ENCODE measurements at regions not wholly inside any gene's neighbourhood (a gene's known extent, or its start where the extent isn't known, plus 50 kb on each side); places are given as distances from the start of the nearest gene placed in this dataset.

DNA sequence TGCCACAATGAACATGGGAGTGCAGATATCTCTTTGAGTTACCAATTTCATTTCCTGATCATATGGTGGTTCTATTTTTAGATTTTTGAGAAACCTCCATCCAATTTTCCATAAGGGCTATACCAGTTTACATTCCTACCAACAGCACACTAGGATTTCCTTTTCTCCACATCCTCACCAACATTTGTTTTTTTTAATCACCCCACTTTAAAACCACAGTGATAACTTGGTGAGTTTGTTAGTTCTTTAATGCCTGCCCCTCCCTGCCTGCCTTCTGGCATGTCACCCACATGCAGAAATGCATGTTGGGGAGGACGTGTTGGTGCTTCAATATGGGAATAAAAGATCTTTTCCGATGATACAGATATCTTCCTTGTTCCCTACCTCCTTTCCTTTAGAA lies 167.9 kb downstream of the CAND1 start:
- TF ChIP-seq, protein P1, sequence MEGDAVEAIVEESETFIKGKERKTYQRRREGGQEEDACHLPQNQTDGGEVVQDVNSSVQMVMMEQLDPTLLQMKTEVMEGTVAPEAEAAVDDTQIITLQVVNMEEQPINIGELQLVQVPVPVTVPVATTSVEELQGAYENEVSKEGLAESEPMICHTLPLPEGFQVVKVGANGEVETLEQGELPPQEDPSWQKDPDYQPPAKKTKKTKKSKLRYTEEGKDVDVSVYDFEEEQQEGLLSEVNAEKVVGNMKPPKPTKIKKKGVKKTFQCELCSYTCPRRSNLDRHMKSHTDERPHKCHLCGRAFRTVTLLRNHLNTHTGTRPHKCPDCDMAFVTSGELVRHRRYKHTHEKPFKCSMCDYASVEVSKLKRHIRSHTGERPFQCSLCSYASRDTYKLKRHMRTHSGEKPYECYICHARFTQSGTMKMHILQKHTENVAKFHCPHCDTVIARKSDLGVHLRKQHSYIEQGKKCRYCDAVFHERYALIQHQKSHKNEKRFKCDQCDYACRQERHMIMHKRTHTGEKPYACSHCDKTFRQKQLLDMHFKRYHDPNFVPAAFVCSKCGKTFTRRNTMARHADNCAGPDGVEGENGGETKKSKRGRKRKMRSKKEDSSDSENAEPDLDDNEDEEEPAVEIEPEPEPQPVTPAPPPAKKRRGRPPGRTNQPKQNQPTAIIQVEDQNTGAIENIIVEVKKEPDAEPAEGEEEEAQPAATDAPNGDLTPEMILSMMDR (conservative IDR thresholded peaks at IDR 0.05), result no peak
- TF ChIP-seq EZH2 (IDR thresholded peaks at IDR 0.05; ENCODE audit: low read depth), result no peak
- H3K27me3 ChIP-seq (ENCODE audit: insufficient read depth, low read depth), result no peaks in the 10 kb centered on the region

DNA sequence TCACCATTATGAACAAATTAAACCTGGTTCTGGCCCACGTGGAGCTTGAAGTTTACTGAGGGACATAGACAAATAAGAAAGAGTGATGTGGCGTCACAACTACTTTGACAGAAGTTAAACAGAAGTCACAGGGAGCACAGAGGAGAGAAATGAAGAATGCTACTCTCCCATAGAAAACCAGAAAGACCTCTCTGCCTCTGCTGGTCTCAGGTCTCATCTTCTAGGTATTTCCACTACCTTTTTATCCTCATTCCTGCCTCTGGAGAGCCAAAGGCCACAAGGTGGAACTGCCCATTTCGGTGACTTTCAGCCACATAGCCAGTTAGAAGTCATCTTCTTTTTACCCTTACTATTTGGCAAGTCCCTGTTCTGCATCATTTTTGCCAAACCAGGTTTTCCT lies 170.5 kb downstream of the CAND1 start:
- intact Hi-C loops (cut with micrococcal nuclease; ENCODE audit: unreplicated experiment), result loop anchor here (5.0 kb wide), 2 partner anchors 43 to 503 kb away; no protein-coding TSS in a partner anchor
- Histone ChIP-seq H3K27ac (no peak overlapping the region), H3K4me1 (replicated peaks; ENCODE audit: insufficient read depth) (peaks cover 12% of the 10 kb centered on the region), H3K27me3 (ENCODE audit: insufficient read depth, low read depth) (no peaks in the 10 kb centered on the region), H3K4me3 (no peak overlapping the region), H3K79me2 (ENCODE audit: low read depth) (no peaks in the 10 kb centered on the region), H4K20me1 (ENCODE audit: insufficient read depth) (no peaks in the 10 kb centered on the region), H3K4me2 (no peak overlapping the region), H2AFZ (no peak overlapping the region), H3K36me3 (ENCODE audit: low read depth) (no peaks in the 10 kb centered on the region), H3F3A (ENCODE audit: insufficient read depth, low read depth) (peaks cover 7% of the 10 kb centered on the region), H3K9me3 (ENCODE audit: insufficient read depth, low read depth) (no peaks in the 10 kb centered on the region), H3K9me2 (ENCODE audit: insufficient read depth) (no peaks in the 10 kb centered on the region; the same call in 1 of the 2 replicates)
- CTCF ChIA-PET, result no interaction called here
- no peak for TF ChIP-seq EZH2 (IDR thresholded peaks at IDR 0.05; ENCODE audit: low read depth)
- TF ChIP-seq, protein P1 (conservative IDR thresholded peaks at IDR 0.05), result no peak
- no TSS peak for BruUV-seq (replicated peaks)
- no peak for DNase-seq
- POLR2A ChIA-PET (ENCODE audit: unreplicated experiment), result no interaction called here

More for the DNA sequence above, 167.9 kb downstream of the CAND1 start:
- Histone ChIP-seq H3K79me2 (ENCODE audit: low read depth) (no peaks in the 10 kb centered on the region), H3F3A (ENCODE audit: insufficient read depth, low read depth) (peaks cover 12% of the 10 kb centered on the region), H4K20me1 (ENCODE audit: insufficient read depth) (no peaks in the 10 kb centered on the region), H3K4me2 (no peak overlapping the region), H3K4me3 (no peak overlapping the region), H2AFZ (no peak overlapping the region), H3K36me3 (ENCODE audit: low read depth) (no peaks in the 10 kb centered on the region), H3K27ac (no peak overlapping the region), H3K4me1 (replicated peaks; ENCODE audit: insufficient read depth) (peaks cover 20% of the 10 kb centered on the region), H3K9me3 (ENCODE audit: insufficient read depth, low read depth) (no peaks in the 10 kb centered on the region), H3K9me2 (ENCODE audit: insufficient read depth) (no peaks in the 10 kb centered on the region; the same call in 1 of the 2 replicates)
- POLR2A ChIA-PET (ENCODE audit: unreplicated experiment), result no interaction called here
- CTCF ChIA-PET, result no interaction called here
- DNase-seq, result no peak
- intact Hi-C loops (cut with micrococcal nuclease; ENCODE audit: unreplicated experiment), result no loop called here
- BruUV-seq (replicated peaks), result no TSS peak

DNA sequence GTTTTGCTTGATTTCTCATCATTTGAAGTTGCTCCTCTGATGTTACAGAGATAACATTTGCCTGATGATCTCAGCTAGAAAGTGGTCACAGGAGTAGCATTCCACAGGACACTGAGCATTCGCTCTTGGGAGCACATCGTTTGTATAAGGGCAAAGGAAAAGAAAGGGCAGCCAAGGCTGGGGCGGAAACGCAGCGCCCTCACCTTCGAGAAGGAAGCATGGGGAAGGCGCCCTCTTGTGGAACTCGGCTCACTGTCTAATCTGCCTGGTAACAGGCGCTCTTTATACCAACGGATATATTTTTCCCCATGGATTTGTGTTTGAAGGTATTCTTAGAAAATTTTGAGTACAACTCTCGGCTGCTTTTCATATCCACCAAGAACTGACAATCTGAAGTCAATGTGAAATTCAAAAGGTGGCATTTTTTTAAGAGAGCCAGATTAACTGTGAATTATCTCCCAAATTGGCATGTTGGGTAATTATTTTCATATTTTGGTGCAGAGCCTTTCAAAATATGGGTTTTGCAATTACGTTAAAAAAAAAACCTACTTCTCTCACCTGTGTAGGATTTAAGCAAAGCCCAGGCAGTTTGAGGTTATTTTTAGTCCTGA lies 172.7 kb downstream of the CAND1 start:
- no peaks in the 10 kb centered on the region for H3F3A ChIP-seq (ENCODE audit: insufficient read depth, low read depth)
- TF ChIP-seq, protein P1 (conservative IDR thresholded peaks at IDR 0.05), result peak; percentile 57
- no peak for TF ChIP-seq EZH2 (IDR thresholded peaks at IDR 0.05; ENCODE audit: low read depth)
- ChIA-PET CTCF (no interaction called here), POLR2A (ENCODE audit: unreplicated experiment) (no interaction called here)
- H2AFZ ChIP-seq, result no peak overlapping the region
- DNase-seq, result peak in 1 of 2 experiments; percentile 77
- H3K79me2 ChIP-seq (ENCODE audit: low read depth), result no peaks in the 10 kb centered on the region
- no peaks in the 10 kb centered on the region for H3K36me3 ChIP-seq (ENCODE audit: low read depth)
- H3K27ac ChIP-seq, result no peak overlapping the region
- no peak overlapping the region for H3K4me2 ChIP-seq
- H3K4me1 ChIP-seq (replicated peaks; ENCODE audit: insufficient read depth), result no peaks in the 10 kb centered on the region
- BruUV-seq (replicated peaks), result no TSS peak
- no peaks in the 10 kb centered on the region for H3K9me3 ChIP-seq (ENCODE audit: insufficient read depth, low read depth)
- no peaks in the 10 kb centered on the region; the same call in 1 of the 2 replicates for H3K9me2 ChIP-seq (ENCODE audit: insufficient read depth)
- no peaks in the 10 kb centered on the region for H4K20me1 ChIP-seq (ENCODE audit: insufficient read depth)
- H3K27me3 ChIP-seq (ENCODE audit: insufficient read depth, low read depth), result no peaks in the 10 kb centered on the region
- intact Hi-C loops (cut with micrococcal nuclease; ENCODE audit: unreplicated experiment), result loop anchor here (1.0 to 5.0 kb wide), 4 partner anchors 40 to 500 kb away; partner anchors contain the start of gene DYRK2
- no peak overlapping the region for H3K4me3 ChIP-seq
